Ascending aorta (tissue), 2 donors: ENCODE measurements at regions not wholly inside any gene's neighbourhood (a gene's known extent, or its start where the extent isn't known, plus 50 kb on each side); places are given as distances from the start of the nearest gene placed in this dataset.

Source experiments
- DNase-seq, 2 donors: peaks; one replicate each; pipeline ENCODE4 v3.0.0-alpha.2; 2019; ENCODE audit warnings: low spot score in 2 of 2
- H3K27ac ChIP-seq, 2 donors: fragments of 200-600 bp; sonication (generic); one replicate each; pipeline ENCODE4 v1.5.1; 2016 to 2017; ENCODE audit warnings: mild to moderate bottlenecking in 1 of 2
- H3K27me3 ChIP-seq: fragments of 200-600 bp; sonication (generic); one replicate; pipeline ENCODE4 v1.5.1; 2017
- H3K36me3 ChIP-seq, 2 donors: fragments of 200-600 bp; sonication (generic); one replicate each; pipeline ENCODE4 v1.5.1; 2016
- H3K4me1 ChIP-seq, 2 donors: fragments of 200-600 bp; sonication (generic); one replicate each; pipeline ENCODE4 v1.5.1; 2016 to 2017; ENCODE audit warnings: mild to moderate bottlenecking in 1 of 2
- H3K4me3 ChIP-seq, 2 donors: fragments of 200-600 bp; sonication (generic); one replicate each; pipeline ENCODE4 v1.5.1; 2016 to 2017; ENCODE audit warnings: mild to moderate bottlenecking in 1 of 2
- H3K9me3 ChIP-seq, 2 donors: fragments of 200-600 bp; sonication (generic); one replicate each; pipeline ENCODE4 v1.5.1; 2016
- CTCF ChIP-seq, 3 experiments: fragments of 200-600 bp in 2 of 3; fragments of 450-650 bp in 1 of 3; sonication (generic) in 2 of 3; IDR thresholded peaks; one replicate each; pipeline ENCODE4 v1.5.1; 2016 to 2019; ENCODE audit warnings: antibody characterized with exemption in 3 of 3, mild to moderate bottlenecking in 1 of 3, moderate library complexity in 1 of 3
- intact Hi-C: fragments of 100-400 bp; cut with DNase I; formaldehyde crosslinking; loops from one replicate; pipeline ENCODE4 v1.15.1; 2023

- intact Hi-C loops = no loop called here
- Histone ChIP-seq H3K4me1 (peaks cover 0 to 4% of the 10 kb centered on the region in 2 donors), H3K36me3 (no peaks in the 10 kb centered on the region), H3K27ac (no peak overlapping the region), H3K27me3 (no peaks in the 10 kb centered on the region), H3K9me3 (no peaks in the 10 kb centered on the region), H3K4me3 (peak overlapping the region; percentile 28 to 54)
- DNase-seq = no peak
- peak; percentile 13 to 39 (median 29) for TF ChIP-seq CTCF (IDR thresholded peaks at IDR 0.05)
These were observed 146.2 kb upstream of the ECI2 start for GRCh38 chr6:4281341-4282293.

GRCh38 chr6:4280707-4281106, 145.3 kb upstream of the ECI2 start:
- H3K4me3 ChIP-seq = no peak overlapping the region
- H3K27me3 ChIP-seq = no peaks in the 10 kb centered on the region
- H3K4me1 ChIP-seq = peaks cover 0 to 4% of the 10 kb centered on the region in 2 donors
- no peak overlapping the region for H3K27ac ChIP-seq
- H3K9me3 ChIP-seq = no peaks in the 10 kb centered on the region
- TF ChIP-seq CTCF (IDR thresholded peaks at IDR 0.05) = no peak
- intact Hi-C loops = no loop called here
- H3K36me3 ChIP-seq = no peaks in the 10 kb centered on the region
- DNase-seq = no peak

GRCh38 chr6:4280031-4280430, 144.7 kb upstream of the ECI2 start:
- Histone ChIP-seq H3K27me3 (no peaks in the 10 kb centered on the region), H3K4me3 (no peak overlapping the region), H3K36me3 (no peaks in the 10 kb centered on the region), H3K9me3 (no peaks in the 10 kb centered on the region), H3K27ac (no peak overlapping the region), H3K4me1 (peaks cover 0 to 4% of the 10 kb centered on the region in 2 donors)
- intact Hi-C loops = no loop called here
- no peak for TF ChIP-seq CTCF (IDR thresholded peaks at IDR 0.05)
- no peak for DNase-seq

- no peak for TF ChIP-seq CTCF (IDR thresholded peaks at IDR 0.05)
- H3K36me3 ChIP-seq = no peaks in the 10 kb centered on the region
- intact Hi-C loops = no loop called here
- no peak for DNase-seq
- no peaks in the 10 kb centered on the region for H3K4me1 ChIP-seq
- H3K4me3 ChIP-seq = no peak overlapping the region
- no peaks in the 10 kb centered on the region for H3K27me3 ChIP-seq
- H3K9me3 ChIP-seq = no peaks in the 10 kb centered on the region
- no peak overlapping the region for H3K27ac ChIP-seq
These were observed 139.2 kb upstream of the ECI2 start for GRCh38 chr6:4274382-4275082.

GRCh38 chr6:4272996-4273395, 137.6 kb upstream of the ECI2 start:
- intact Hi-C loops = no loop called here
- H3K27me3 ChIP-seq = no peaks in the 10 kb centered on the region
- H3K9me3 ChIP-seq = no peaks in the 10 kb centered on the region
- no peaks in the 10 kb centered on the region for H3K4me1 ChIP-seq
- H3K27ac ChIP-seq = no peak overlapping the region
- no peak for DNase-seq
- no peak overlapping the region for H3K4me3 ChIP-seq
- H3K36me3 ChIP-seq = no peaks in the 10 kb centered on the region
- TF ChIP-seq CTCF (IDR thresholded peaks at IDR 0.05) = no peak
